NCI-H1092 (cell line): ENCODE measurements at regions not wholly inside any gene's neighbourhood (a gene's known extent, or its start where the extent isn't known, plus 50 kb on each side); places are given as distances from the start of the nearest gene placed in this dataset.

Source experiments
- DNase-seq: peaks from one replicate; lab custom pipeline; 2025; lab: John Stamatoyannopoulos, UW

DNA sequence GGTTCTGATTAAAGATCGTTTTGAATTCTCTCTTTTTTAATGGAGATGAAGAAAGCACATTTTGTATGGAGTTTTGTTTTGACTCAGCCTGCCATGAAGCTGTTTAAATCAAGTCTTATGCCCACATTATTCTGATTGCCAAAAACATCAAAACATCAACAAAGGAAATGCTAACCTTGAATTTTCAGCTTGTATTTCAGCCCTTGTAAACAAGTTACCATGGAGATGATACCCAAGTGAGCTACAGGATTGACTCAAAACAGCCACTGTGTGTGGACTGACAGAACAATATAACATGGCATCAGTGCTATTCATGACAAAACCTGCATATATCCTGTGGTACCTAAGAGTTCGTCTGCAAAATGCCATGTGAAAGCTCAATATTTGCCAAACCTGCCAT is 1581.0 kb downstream of the MAT2B start:
- DNase-seq: no peak

DNA sequence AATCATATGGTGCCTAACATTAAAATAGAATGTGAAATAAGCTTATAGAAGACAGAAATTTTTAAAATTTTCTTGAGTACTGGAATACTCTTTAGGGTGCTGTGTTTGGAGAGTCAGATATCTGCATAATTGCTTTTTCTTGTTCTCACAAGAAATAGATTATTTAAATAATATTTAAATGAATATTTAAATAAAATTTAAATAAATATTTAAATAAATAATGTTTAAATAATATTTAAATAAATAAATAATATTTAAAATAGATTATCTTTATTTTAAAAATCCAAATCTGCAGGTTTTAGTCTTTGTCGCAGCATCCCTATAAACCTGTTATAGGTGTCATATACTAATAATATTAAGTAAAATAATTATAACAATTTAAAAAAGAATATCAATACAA is 1589.4 kb downstream of the MAT2B start:
- DNase-seq: no peak

DNA sequence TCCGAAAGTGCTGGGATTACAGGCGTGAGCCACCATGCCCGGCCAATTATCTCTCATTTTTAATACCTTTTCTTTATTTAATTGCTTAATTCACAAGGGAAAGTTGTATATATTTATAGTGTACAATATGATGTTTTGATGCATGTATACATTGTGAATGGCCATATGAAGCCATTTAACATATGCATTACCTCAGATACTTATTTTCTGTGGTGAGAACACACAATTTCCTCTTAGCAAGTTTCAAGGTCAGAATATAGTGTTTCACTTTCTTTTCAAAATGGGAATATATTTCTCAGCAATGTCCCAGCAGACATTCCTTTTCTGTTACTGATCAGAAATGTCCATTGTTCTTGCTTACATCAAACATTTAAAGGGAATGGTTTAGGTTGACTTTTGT is 1596.3 kb downstream of the MAT2B start:
- no peak for DNase-seq

DNA sequence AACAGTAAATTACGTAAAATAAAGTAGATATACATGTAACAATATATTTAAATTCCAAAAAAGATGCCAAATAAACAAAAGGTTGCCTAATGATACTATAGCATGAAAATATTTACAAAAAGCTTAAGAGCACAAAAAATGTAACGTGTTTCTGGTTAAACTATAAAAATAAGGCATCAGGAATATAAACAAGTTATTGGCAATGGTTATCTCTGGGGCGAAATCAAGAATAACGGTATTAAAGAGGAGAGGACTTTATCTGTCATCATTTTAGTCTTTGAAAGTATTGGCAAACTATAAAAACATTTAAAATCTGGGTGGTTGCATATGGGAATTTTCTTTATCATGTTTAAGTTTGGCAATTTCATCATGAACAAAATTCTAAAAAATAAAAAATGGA is 1599.2 kb downstream of the MAT2B start:
- DNase-seq: no peak

DNA sequence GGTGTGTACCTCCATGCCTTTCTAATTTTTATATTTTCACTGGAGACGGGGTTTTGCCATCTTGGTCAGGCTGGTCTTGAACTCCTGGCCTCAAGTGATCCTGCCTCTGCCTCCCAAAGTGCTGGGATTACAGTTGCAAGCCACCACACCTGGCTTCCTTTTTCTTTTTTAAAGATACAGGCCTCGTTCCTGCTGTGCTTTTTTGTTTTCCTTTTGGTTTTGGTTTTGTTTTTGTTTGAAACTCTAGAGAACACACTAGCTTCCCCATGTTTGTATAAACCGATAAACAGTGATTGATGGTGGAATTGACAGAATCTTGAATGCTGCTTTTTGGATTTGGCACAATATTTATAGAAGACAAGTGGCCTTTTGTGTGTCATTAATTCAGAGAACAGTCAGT is 1603.4 kb downstream of the MAT2B start:
- no peak for DNase-seq

DNA sequence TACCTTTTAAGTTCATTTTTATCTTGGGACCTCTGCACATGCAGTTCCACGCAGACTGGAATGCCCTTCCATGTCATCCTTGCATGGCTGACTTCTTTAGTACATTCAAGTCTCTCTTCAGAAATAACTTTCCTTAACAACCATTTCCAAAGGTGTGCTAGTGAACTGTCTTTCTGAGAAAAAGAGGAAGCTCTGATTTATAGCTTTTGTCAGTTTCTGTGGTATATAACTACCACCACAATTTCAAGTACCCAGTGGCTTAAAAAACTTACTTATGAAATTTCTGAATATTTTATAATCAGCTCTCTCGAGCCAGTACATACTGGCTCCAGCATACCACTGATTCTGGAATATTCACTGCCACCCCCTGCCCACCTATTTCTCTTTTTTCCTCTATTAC is 1613.8 kb downstream of the MAT2B start:
- DNase-seq: no peak

DNA sequence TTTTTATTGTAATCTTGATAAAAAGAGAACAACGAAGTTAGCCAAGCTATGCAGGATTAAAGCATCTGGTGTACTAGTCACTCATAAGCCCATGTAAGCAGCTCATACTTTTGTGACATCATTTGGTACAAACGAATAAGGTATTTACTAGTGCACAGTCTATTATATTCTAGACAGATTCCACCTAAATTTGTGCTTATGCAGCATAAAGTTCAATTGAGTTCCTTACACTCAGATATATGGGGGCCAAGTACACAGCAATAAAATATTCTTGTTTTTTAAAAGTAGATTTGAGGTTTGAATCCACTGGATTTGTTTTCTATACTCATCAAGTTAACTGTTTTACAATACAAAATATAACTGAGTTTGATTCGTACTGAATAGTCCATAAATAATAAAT is 1621.2 kb downstream of the MAT2B start:
- DNase-seq: no peak

DNA sequence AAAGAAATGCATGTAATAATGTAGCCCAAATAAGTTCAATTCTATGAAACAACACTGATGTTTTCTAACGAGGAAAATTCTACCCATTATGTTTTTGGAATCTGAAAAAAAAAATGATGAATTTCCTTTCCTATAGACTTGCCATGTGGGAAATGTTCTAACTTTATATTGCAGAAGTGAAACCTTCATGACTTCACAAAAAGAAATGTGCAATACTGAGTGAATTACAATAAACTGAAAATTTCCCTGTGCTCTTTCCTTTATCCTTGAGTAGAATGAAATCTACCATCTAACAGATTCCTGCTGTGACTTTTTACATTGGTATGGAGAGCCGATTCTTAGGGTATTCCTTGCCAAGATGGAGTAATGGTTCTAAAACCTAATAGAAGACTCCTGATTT is 1622.5 kb downstream of the MAT2B start:
- no peak for DNase-seq

DNA sequence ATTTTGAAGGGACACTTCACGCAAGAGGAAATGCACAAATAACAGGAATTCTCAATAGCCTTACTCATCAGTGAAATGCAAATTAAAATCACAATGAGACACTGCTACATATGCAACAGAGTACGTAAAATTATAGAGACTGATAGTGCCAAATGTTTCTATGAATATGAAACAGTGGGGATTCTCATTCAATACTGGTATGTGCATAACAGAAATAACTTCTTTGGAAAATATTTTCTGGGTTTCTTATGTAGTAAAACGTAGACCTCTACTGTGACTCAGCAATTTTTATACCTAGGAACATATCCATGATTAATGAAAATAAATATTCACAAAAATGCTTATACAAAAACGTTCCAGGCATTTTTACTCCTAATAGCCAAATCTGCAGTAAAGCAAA is 1625.2 kb downstream of the MAT2B start:
- no peak for DNase-seq

DNA sequence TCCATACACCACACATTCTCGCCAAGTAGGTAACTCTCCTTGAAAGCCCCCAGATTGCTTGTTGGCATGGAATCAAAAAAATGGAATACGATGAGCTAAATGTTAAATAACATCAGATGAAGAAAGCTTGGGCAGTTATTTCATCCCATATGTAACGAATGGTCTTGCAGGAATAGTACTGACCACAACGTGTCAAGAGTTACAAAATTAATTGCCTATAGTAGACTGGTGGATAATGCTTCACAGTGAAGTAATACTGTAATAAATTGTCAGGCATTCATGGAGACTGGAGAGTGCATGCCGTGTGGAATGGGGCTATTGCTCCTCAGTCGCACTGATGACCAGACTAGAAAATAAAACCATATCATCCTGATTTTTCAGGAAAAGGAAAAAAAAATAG is 1628.7 kb downstream of the MAT2B start:
- DNase-seq: no peak

DNA sequence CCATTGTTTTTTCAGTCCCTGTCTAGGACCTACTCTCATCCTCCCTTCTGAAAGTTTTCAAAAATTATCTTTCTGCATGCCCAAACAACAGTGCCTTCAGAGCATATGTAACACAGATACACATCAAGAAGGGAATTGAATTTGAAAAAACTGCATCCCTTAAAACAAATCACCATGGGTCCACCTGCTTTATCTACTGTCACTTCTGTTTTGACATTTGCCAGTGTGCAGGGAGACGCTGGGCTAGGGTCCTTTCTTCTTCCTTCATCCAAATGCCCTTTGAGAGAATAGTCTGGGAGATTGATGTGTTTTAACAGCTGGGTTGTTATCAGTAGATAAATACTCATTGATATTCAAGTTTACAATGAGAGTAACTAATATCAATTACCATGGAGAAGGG is 1630.1 kb downstream of the MAT2B start:
- DNase-seq: no peak

DNA sequence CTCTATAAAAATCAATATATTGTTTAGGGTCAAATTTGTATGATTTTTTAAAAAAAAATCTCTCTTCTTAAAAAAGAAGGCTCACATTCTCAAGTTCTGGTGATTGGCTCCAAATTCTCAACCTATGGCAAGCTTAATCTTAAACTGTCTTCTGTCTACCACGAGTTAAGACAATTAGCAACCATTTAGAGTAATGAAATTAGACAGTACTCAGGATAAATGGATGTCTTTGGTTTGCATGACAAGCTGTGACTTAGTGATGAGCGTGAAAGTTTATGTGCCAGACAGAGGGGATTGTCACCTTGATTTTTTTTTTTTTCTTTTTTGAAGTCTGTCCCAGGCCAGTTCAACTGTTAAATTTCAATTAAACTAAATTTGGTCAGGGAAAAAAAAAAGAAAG is 1632.3 kb downstream of the MAT2B start:
- DNase-seq: no peak

DNA sequence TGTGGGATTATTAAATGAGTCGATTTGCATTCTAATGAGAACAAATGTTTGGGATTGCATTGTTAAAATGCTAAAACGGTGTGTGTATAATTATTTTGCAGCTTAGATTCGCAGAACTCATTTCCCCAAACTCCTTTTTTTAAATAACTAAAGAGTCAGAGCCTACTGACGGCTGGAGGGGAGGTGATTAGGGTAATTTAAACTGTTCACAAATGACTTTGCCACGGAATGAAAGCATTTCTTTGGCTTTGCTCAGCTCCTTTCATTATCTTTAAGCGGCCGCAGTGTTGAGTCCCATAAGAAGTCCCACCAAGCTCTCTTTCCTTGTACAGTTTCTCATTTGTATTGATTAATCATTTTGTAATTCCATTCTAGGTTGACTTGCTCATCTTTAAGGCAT is 1632.8 kb downstream of the MAT2B start:
- DNase-seq: no peak

DNA sequence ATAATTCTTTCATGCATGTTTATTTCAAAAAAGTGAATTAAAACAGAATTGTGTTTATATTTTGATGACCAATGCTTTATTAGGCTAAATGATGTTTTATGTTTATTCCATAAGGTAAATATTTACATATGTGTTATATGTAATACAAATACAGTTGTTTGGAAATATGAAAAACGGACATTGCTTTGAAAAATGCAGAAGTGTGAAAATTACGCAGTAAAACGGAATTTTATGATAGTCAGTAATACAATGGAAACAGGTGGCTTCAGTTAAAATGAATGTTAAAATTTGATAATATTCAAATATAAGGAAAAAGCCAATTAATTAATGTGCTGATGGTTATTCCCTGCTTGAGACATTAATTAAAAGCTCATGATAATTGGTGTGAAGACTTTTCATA is 1633.8 kb downstream of the MAT2B start:
- no peak for DNase-seq

DNA sequence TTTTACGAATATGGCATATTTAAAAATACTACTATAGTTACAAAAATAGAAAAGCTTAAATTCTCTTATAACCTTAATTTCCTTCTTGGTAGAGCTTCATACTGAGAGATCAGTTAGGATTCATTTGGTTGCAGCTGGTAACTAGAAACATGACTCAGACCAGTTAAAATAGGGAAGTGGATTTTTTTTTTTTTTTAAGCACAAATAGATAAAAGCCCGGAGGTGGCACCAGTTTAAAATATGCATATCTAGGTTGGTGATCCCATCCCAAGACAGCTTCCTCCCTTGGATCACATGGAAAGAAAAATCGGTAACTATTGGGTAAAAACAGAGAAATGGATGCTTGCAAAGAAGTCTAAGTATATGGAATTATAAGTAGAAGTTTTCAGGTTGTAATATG is 1634.3 kb downstream of the MAT2B start:
- DNase-seq: no peak

DNA sequence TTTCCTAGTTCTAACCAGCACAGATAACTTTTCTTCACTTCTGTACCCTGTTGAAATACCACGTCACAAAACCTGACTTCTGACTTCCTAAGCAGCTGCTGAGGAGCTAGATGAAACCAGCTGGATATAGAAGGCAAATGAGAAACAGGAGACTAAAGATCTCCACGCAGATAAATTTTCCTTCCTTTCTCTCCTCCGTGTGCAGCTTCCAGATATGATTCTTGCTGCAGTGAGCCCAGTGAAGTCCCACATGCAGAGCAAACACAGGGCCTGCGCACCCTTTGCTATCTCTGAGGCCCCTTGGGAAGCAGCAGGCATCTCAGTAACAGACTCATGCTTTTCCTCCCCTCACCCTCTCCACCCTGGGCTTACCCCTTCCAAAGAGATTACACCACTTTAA is 1638.3 kb downstream of the MAT2B start:
- DNase-seq: no peak

DNA sequence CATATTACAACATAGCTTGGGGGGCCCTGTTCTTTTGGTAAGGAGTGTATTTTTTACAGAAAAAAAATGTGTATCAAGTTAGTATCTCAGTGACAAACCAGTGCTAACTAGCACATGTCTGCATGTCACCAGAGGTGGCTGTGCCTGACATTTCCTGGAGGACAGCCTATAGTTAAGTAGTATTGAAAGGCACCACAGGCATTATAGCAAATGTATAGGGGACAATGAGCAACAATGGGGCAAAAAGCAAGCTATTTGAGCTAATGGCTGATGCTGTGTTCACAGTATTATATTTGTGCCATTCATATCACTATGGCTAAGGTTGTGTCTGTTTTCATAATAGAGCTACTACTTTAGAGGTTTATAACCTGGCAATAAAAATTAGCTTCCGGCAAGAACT is 1644.0 kb downstream of the MAT2B start:
- DNase-seq: no peak

DNA sequence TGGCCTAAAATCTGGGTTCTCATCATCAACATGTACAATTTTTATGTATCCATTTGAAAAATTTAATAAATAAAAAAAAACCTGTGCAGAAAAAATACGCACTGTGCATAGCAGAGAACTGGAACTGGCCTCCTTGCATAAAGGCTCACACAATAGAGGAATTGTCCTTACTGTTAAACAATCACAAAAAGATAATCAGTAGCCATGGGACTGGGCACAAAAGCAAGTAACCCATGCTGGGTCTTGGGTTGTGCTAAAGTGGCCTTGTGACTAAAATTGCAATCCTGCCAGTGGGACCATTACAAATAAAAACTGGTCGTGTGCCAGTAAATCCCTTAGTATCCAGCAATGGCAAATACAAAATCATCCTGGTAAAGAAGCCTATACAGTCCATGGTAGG is 1646.6 kb downstream of the MAT2B start:
- no peak for DNase-seq

DNA sequence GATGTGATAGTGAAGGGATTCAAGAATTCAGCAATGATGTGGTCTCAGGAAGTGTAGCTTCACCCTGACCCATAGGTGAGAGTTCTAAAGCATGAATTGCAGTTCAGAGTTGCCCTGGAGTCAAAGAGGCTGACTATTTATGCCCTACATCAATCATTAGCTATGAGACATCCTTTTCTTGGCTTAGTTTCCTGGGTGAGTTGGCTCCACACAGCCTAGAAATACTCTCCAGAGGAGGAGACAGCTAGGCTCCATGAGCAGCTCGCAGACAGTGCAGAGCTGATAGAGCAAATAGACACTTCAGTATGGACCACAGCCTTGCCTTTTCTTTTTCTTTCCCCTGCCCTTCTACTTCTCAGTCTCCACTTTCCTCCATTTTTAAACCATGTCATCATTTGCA is 1651.8 kb downstream of the MAT2B start:
- DNase-seq: no peak

DNA sequence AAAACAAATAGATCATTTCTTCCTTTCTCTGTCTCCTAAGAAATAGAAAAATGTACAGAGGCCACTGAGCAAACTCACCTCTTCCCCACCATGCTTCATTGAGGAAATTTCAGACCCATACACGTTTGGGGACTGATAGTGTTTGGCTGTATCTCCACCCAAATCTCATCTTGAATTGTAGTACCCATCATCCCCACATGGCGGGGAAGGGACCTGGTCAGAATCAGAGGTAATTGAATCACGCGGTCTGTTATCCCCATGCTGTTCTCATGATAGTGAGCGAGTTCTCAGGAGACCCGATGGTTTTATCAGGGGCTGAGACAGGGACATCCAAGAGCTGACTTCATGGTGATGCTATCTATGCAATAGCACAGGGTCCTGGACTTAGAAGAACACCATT is 1655.8 kb downstream of the MAT2B start:
- DNase-seq: no peak

DNA sequence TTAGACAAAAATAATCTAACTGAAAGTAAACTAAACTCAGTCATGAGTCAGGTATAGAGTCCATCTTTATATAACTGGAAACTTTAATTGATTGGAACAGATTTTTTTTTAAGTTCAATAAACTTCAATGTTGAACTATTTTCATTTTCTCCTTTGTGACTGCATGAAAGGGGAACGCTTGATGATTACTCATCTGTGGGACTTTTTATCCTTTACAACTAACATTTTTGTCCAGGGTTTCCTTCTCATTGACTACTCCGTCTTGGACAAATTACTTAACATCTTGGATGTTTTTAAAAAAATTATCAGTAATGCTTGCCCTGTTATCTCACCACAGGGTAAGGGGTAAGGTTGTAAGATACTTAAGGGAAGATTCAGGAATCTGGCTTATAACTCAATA is 1658.4 kb downstream of the MAT2B start:
- no peak for DNase-seq

DNA sequence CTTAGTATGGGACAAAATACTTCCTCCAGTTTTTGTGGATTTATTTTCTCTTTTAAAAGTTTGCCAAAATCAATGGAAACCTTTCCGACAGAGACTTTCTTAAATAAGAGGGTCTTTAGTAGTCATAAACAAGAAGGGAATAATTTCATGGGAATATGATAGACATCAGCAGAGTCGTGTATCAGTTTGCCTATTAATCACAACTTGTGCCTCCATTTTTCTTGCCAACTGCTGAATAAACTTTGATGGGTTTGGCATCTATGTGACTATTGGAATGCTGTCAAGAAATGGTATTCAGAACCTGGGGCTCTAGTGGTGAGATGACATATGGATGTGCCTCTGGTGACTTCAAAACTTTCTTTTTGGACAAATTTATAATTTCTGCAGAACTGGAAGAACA is 1668.2 kb downstream of the MAT2B start:
- DNase-seq: no peak

DNA sequence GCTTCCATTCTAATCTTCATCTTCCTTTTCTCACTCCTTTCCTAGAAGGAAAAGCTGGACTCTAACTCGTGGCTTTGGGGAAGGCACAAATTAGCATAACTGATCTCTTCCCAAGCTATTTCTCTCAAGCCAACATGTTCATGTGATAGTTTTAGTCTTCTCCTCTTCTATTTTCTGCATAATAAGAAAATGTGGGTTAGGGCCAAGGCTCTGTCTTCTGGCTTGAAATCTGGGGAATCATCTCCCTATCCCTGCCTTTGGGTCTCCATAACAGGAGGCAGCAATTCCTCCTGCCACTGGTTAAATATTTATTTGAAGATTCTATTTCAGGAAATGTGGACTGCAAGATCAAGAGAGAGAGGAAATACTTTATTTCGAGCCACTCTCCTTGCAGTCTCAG is 1669.6 kb downstream of the MAT2B start:
- no peak for DNase-seq

DNA sequence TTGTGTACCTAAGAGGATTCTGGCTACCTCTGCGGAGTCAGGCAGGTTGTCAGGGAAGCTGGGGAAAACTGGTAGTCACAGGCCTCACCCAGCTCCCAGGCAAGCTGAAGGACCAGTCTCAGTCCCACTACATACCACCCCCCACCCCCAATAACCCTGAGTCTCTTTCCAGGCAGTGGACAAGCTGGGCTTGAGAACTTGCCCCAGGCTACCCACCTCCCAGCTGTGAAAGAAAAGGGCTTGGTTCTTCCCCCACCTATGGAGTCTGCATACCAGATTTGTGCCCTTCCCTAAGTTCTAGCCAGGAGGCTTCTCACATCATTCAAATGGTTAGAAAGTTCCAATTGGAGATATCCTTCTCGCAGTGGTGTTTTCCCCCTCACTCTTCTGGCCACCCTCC is 1678.8 kb downstream of the MAT2B start:
- DNase-seq: no peak

DNA sequence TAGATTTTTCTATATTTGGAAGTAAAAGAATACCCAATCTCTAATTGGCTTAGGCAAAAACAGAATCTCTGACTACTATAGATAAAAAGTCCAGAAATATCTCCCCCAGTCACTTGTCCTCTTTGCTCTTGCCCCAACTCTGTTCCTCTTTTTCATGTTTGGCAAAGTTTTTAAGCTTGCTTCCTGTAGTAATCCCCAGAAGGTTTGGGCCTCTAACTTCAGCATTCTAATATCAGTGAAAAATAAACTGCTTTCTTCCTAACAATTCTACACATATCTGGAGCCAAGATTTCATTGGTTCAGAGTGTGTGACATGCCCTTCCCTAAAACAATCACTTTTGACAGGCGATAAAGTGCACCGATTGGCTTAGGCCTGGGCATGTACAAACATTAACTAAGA is 1680.3 kb downstream of the MAT2B start:
- DNase-seq: no peak
